ENCODE measurements at regions not wholly inside any gene's neighbourhood (a gene's known extent, or its start where the extent isn't known, plus 50 kb on each side); places are given as distances from the start of the nearest gene placed in this dataset.
"Not testable (repeated sequence)": the region's sequence is repeated elsewhere in the genome, so short reads cannot be mapped to it uniquely, and the experiment has no call there.

DNA sequence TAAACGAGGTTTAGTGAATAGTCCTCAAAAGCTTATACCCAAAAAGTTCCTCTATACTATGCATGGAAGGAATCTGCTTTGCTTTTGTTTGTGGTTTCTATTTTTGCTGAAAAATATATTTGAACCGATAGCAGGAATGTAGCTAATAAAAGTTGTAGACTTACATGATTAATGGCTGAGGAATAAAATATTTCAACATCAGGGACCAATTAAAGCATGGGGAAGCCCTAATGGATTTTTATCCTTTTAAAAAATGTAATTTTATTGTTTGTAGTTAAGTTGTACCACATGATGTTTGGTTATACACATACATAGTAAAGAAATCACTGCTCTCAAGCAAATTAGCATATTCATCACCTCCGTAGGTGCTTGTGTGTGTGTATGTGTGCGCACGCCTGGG is 295.3 kb upstream of the CNTN5 start:
- no peaks in the 10 kb centered on the region for H3K36me3 Mint-ChIP-seq
- H3K27me3 Mint-ChIP-seq, result no peaks in the 10 kb centered on the region
- peaks cover 8% of the 10 kb centered on the region for H3K9me3 Mint-ChIP-seq
- ATAC-seq, result no peak
- DNase-seq (ENCODE audit: low spot score), result no peak
- H3K4me3 Mint-ChIP-seq, result no peak overlapping the region
- H3K27ac Mint-ChIP-seq, result no peak overlapping the region
- H3K4me1 Mint-ChIP-seq (ENCODE audit: low read depth in 2 of 2), result no peaks in the 10 kb centered on the region

- Mint-ChIP-seq H3K27me3 (no peaks in the 10 kb centered on the region), H3K4me1 (ENCODE audit: low read depth in 2 of 2) (no peaks in the 10 kb centered on the region), H3K27ac (no peak overlapping the region), H3K36me3 (no peaks in the 10 kb centered on the region), H3K4me3 (no peak overlapping the region), H3K9me3 (peaks cover 10% of the 10 kb centered on the region)
- ATAC-seq, result no peak
- no peak for DNase-seq (ENCODE audit: low spot score)
Observed at GRCh38 chr11:98728421-98728820, 292.3 kb upstream of the CNTN5 start.

DNA sequence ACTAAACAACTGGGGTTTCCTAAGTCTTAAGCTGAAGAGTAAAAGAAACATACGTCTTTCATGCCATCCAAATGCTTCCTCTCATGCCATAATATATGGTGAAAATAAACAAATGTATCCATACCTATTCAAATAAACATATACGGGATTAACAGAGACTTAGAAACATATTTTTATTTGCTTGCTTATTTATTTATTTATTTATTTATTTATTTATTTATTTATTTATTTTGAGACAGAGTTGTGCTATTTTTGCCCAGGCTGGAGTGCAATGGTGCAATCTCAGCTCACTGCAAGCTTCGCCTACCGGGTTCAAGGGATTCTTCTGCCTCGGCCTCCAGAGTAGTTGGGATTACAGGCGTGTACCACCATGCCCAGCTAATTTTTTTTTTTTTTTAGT is 291.6 kb upstream of the CNTN5 start:
- Mint-ChIP-seq H3K27ac (no peak overlapping the region), H3K27me3 (no peaks in the 10 kb centered on the region), H3K4me3 (no peak overlapping the region), H3K9me3 (peaks cover 10% of the 10 kb centered on the region), H3K4me1 (ENCODE audit: low read depth in 2 of 2) (no peaks in the 10 kb centered on the region), H3K36me3 (no peaks in the 10 kb centered on the region)
- no peak for ATAC-seq
- no peak for DNase-seq (ENCODE audit: low spot score)

DNA sequence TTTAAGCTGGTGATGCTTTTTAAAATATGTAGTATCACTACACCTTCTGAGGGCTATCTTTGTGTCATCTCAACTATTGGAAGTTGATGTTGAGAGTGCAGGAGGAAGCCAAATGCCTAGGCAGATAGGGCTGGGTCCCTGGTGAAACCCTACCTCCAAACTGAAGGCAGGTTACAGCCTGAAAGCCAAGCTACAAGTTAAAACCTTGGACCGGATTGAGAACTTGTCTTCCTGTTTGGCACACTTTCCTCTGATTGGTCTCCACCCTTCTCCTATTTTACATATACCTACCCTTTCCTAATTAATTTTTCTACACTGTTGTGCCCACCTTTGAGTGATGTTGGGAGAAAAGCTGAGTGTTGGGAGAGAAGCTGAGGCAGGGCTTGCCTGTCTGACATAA is 287.8 kb upstream of the CNTN5 start:
- no peaks in the 10 kb centered on the region for H3K36me3 Mint-ChIP-seq
- peaks cover 10% of the 10 kb centered on the region for H3K9me3 Mint-ChIP-seq
- no peak for DNase-seq (ENCODE audit: low spot score)
- no peak overlapping the region for H3K27ac Mint-ChIP-seq
- ATAC-seq, result no peak
- H3K27me3 Mint-ChIP-seq, result no peaks in the 10 kb centered on the region
- no peak overlapping the region for H3K4me3 Mint-ChIP-seq
- H3K4me1 Mint-ChIP-seq (ENCODE audit: low read depth in 2 of 2), result no peaks in the 10 kb centered on the region

DNA sequence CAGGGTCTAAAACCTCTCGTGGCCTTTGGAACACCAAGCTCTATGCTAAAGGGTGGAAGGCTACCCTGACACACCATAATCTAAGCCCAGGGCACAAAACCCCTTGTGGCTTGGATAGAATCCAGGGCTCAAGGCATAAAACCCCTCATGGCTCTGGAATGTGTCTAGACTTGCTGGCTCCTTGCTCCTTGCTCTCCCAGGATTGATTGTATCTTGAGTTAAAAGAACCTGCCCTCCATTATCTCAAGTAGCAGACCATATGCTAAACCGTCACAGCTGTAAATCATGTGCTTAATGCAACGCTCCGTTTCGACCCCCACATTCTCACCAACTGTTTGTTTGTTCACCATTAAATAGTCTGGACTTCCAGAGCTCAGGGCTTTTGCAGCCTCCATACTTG is 287.4 kb upstream of the CNTN5 start:
- H3K36me3 Mint-ChIP-seq; H3K4me1 Mint-ChIP-seq (ENCODE audit: low read depth in 2 of 2); H3K4me3 Mint-ChIP-seq; ATAC-seq; DNase-seq (ENCODE audit: low spot score); H3K27me3 Mint-ChIP-seq; H3K27ac Mint-ChIP-seq: not testable (repeated sequence)
- peaks cover 10% of the 10 kb centered on the region for H3K9me3 Mint-ChIP-seq

DNA sequence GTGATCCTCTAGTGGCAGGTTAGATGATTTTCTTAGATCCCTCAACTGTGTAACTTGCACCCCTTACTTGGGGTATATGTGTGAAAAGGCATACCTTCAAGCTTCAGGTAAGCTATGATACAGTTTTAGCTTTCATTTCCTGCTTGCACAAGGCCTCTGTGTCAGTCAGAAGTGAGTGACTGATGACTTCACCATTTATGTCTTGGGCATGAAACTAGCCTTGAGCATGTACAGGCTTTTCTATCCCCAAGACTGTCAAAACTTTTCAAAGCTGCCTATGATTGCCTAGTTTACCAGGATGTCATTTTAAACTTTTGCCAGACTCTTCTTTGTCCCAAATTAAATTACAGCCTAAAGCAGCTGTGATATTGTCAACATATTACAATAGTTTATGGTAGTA is 286.1 kb upstream of the CNTN5 start:
- Mint-ChIP-seq H3K27ac (no peak overlapping the region), H3K4me3 (no peak overlapping the region), H3K4me1 (ENCODE audit: low read depth in 2 of 2) (no peaks in the 10 kb centered on the region), H3K36me3 (no peaks in the 10 kb centered on the region), H3K9me3 (peaks cover 16% of the 10 kb centered on the region), H3K27me3 (no peaks in the 10 kb centered on the region)
- no peak for DNase-seq (ENCODE audit: low spot score)
- no peak for ATAC-seq

DNA sequence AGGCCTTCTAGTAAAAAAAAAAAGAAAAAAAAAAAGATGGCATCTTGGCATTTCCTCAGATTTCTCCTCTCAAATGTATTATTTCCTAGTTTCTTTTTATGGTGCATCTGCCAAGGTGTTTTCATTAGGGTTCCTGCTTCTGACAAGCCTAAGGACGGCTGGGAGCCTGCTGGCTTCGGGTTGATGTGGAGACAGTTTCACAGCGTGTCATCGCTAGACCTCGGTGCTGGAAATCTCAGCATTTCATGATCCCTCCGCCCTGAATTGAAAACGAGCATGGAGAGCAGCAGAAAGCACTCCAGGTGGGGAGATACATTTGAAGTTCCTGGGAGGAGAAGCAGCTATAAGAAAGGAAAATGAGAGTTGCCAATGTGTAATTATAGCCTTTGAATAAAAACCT is 283.9 kb upstream of the CNTN5 start:
- DNase-seq (ENCODE audit: low spot score) (no peak), ATAC-seq (no peak)
- Mint-ChIP-seq H3K4me1 (ENCODE audit: low read depth in 2 of 2) (no peaks in the 10 kb centered on the region), H3K4me3 (no peak overlapping the region), H3K27me3 (no peaks in the 10 kb centered on the region), H3K9me3 (peaks cover 11% of the 10 kb centered on the region), H3K27ac (no peak overlapping the region), H3K36me3 (no peaks in the 10 kb centered on the region)

DNA sequence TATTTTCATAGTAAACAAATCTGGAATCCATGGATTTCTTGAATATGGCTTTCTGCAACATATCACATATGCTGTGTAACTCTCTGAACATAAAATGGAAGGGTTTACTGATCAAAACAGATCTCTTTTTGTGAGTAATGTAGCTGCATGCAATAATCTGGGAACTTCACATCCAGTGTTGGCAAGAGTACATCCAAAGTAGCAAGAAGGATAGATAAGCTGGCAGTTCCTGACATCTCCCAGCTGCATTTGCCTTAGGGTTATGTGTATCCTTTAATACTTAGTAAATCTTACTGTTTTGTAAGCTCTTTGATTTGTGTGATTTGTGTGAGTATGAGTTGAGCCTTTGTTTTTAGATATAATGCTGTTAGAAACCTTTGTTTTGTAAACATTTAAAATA is 280.4 kb upstream of the CNTN5 start:
- H3K27me3 Mint-ChIP-seq, result no peaks in the 10 kb centered on the region
- no peak overlapping the region for H3K4me3 Mint-ChIP-seq
- no peak overlapping the region for H3K27ac Mint-ChIP-seq
- peaks cover 12% of the 10 kb centered on the region for H3K36me3 Mint-ChIP-seq
- H3K4me1 Mint-ChIP-seq (ENCODE audit: low read depth in 2 of 2), result no peaks in the 10 kb centered on the region
- H3K9me3 Mint-ChIP-seq, result peaks cover 14% of the 10 kb centered on the region
- DNase-seq (ENCODE audit: low spot score) (no peak), ATAC-seq (no peak)

- H3K4me1 Mint-ChIP-seq (ENCODE audit: low read depth in 2 of 2); H3K27ac Mint-ChIP-seq; DNase-seq (ENCODE audit: low spot score); ATAC-seq; H3K4me3 Mint-ChIP-seq; H3K27me3 Mint-ChIP-seq: not testable (repeated sequence)
- Mint-ChIP-seq H3K9me3 (peaks cover 11% of the 10 kb centered on the region), H3K36me3 (peaks cover 10% of the 10 kb centered on the region)
Observed at GRCh38 chr11:98763446-98763845, 257.3 kb upstream of the CNTN5 start.

GRCh38 chr11:98766903-98767302 is 253.8 kb upstream of the CNTN5 start:
- no peaks in the 10 kb centered on the region for H3K27me3 Mint-ChIP-seq
- H3K4me3 Mint-ChIP-seq, result no peak overlapping the region
- no peak for DNase-seq (ENCODE audit: low spot score)
- H3K9me3 Mint-ChIP-seq, result peaks cover 13% of the 10 kb centered on the region
- H3K36me3 Mint-ChIP-seq, result no peaks in the 10 kb centered on the region
- H3K4me1 Mint-ChIP-seq (ENCODE audit: low read depth in 2 of 2), result no peaks in the 10 kb centered on the region
- ATAC-seq, result no peak
- H3K27ac Mint-ChIP-seq, result no peak overlapping the region

DNA sequence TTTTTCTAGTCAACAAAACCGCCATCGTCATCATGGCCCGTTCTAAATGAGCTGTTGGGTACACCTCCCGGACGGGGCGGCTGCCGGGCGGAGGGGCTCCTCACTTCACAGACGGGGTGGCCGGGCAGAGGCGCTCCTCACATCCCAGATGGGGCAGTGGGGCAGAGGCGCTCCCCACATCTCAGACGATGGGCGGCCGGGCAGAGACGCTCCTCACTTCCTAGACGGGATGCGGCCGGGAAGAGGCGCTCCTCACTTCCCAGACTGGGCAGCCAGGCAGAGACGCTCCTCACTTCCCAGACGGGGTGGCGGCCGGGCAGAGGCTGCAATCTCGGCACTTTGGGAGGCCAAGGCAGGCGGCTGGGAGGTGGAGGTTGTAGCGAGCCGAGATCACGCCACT is 250.7 kb upstream of the CNTN5 start:
- not testable (repeated sequence) for H3K36me3 Mint-ChIP-seq; H3K27ac Mint-ChIP-seq; H3K27me3 Mint-ChIP-seq; DNase-seq (ENCODE audit: low spot score); H3K4me1 Mint-ChIP-seq (ENCODE audit: low read depth in 2 of 2); H3K4me3 Mint-ChIP-seq; ATAC-seq
- peaks cover 10% of the 10 kb centered on the region for H3K9me3 Mint-ChIP-seq

DNA sequence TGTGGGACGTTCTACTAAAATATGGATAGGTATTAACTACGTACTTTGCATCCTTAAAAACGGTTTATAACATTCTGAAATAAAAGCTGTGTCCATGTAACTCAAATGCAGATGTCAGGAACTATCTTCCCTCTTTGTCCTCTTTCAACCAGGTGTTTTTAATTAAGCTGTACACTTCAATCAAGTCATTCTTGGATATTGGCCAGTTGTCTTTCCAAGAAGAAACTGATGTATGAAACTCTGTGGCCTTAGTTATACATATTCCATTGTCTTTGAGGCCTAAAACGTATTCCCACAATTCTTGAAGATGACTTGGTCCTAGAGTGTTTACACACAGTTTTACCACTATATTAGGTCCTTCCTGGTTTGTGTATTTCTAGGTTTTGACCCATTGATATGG is 249.0 kb upstream of the CNTN5 start:
- Mint-ChIP-seq H3K4me3 (no peak overlapping the region), H3K27me3 (no peaks in the 10 kb centered on the region), H3K36me3 (no peaks in the 10 kb centered on the region), H3K9me3 (peaks cover 14% of the 10 kb centered on the region), H3K4me1 (ENCODE audit: low read depth in 2 of 2) (no peaks in the 10 kb centered on the region), H3K27ac (no peak overlapping the region)
- DNase-seq (ENCODE audit: low spot score), result no peak
- ATAC-seq, result no peak

- no peaks in the 10 kb centered on the region for H3K27me3 Mint-ChIP-seq
- no peak for ATAC-seq
- H3K36me3 Mint-ChIP-seq, result no peaks in the 10 kb centered on the region
- DNase-seq (ENCODE audit: low spot score), result no peak
- no peak overlapping the region for H3K27ac Mint-ChIP-seq
- H3K4me3 Mint-ChIP-seq, result no peak overlapping the region
- no peaks in the 10 kb centered on the region for H3K4me1 Mint-ChIP-seq (ENCODE audit: low read depth in 2 of 2)
- H3K9me3 Mint-ChIP-seq, result peaks cover 16% of the 10 kb centered on the region
Observed at GRCh38 chr11:98772893-98773292, 247.9 kb upstream of the CNTN5 start.

- H3K27ac Mint-ChIP-seq, result no peak overlapping the region
- peaks cover 6% of the 10 kb centered on the region for H3K36me3 Mint-ChIP-seq
- peaks cover 6% of the 10 kb centered on the region for H3K9me3 Mint-ChIP-seq
- H3K4me3 Mint-ChIP-seq, result no peak overlapping the region
- H3K27me3 Mint-ChIP-seq, result no peaks in the 10 kb centered on the region
- H3K4me1 Mint-ChIP-seq (ENCODE audit: low read depth in 2 of 2), result no peaks in the 10 kb centered on the region
- DNase-seq (ENCODE audit: low spot score), result no peak
- ATAC-seq, result no peak
Observed at GRCh38 chr11:98793276-98793675, 227.5 kb upstream of the CNTN5 start.

GRCh38 chr11:98798333-98798732 is 222.4 kb upstream of the CNTN5 start:
- Mint-ChIP-seq H3K9me3 (peaks cover 3% of the 10 kb centered on the region), H3K36me3 (no peaks in the 10 kb centered on the region), H3K4me3 (no peak overlapping the region), H3K27ac (no peak overlapping the region), H3K4me1 (ENCODE audit: low read depth in 2 of 2) (no peaks in the 10 kb centered on the region), H3K27me3 (no peaks in the 10 kb centered on the region)
- DNase-seq (ENCODE audit: low spot score) (no peak), ATAC-seq (no peak)
